GM23248 (cell line): ENCODE measurements at regions not wholly inside any gene's neighbourhood (a gene's known extent, or its start where the extent isn't known, plus 50 kb on each side); places are given as distances from the start of the nearest gene placed in this dataset.
"Not testable (repeated sequence)": the region's sequence is repeated elsewhere in the genome, so short reads cannot be mapped to it uniquely, and the experiment has no call there.

Experiments used
- DNase-seq: peaks from one replicate; pipeline ENCODE4 v3.0.0-alpha.2; 2015
- H2AFZ ChIP-seq: fragments of 200-600 bp; sonication (generic); 2 replicates; pipeline ENCODE4 v1.6.1; 2016; ENCODE audit warnings: antibody characterized with exemption
- H3F3A ChIP-seq: fragments of 200-600 bp; sonication (generic); 2 replicates; pipeline ENCODE4 v1.6.1; 2016; ENCODE audit warnings: mild to moderate bottlenecking, antibody characterized with exemption, mixed run types; ENCODE audit not compliant: insufficient read depth
- H3K27ac ChIP-seq: fragments of 200-600 bp; sonication (generic); 2 replicates; pipeline ENCODE4 v1.5.1; 2016; ENCODE audit warnings: mild to moderate bottlenecking
- H3K27me3 ChIP-seq: fragments of 200-600 bp; sonication (generic); replicated peaks from 2 replicates; pipeline ENCODE4 v1.6.1; 2016; ENCODE audit warnings: mild to moderate bottlenecking; ENCODE audit not compliant: insufficient read depth
- H3K36me3 ChIP-seq: fragments of 200-600 bp; sonication (generic); 2 replicates; pipeline ENCODE4 v1.6.1; 2016; ENCODE audit warnings: low read depth, mild to moderate bottlenecking
- H3K4me1 ChIP-seq: fragments of 200-600 bp; sonication (generic); 2 replicates; pipeline ENCODE4 v1.6.1; 2016; ENCODE audit warnings: mild to moderate bottlenecking; ENCODE audit not compliant: insufficient read depth
- H3K4me2 ChIP-seq: fragments of 200-600 bp; sonication (generic); one replicate; pipeline ENCODE4 v1.6.1; 2016; ENCODE audit warnings: mild to moderate bottlenecking; ENCODE audit not compliant: unreplicated experiment
- H3K4me3 ChIP-seq: fragments of 200-600 bp; sonication (generic); 2 replicates; pipeline ENCODE4 v1.5.1; 2016; ENCODE audit warnings: mild to moderate bottlenecking
- H3K79me2 ChIP-seq: fragments of 200-600 bp; sonication (generic); 2 replicates; pipeline ENCODE4 v1.6.1; 2016; ENCODE audit warnings: mild to moderate bottlenecking; ENCODE audit not compliant: insufficient read depth
- H3K9ac ChIP-seq: fragments of 200-600 bp; sonication (generic); 2 replicates; pipeline ENCODE4 v1.6.1; 2016; ENCODE audit warnings: mild to moderate bottlenecking
- H3K9me2 ChIP-seq: fragments of 200-600 bp; sonication (generic); 2 replicates; pipeline ENCODE4 v1.6.1; 2016; ENCODE audit warnings: mixed run types, mild to moderate bottlenecking, moderate library complexity; ENCODE audit not compliant: insufficient read depth
- H3K9me3 ChIP-seq: fragments of 200-600 bp; sonication (generic); one replicate; pipeline ENCODE4 v1.6.1; 2017; ENCODE audit warnings: low read depth
- H4K20me1 ChIP-seq: fragments of 200-600 bp; sonication (generic); 2 replicates; pipeline ENCODE4 v1.6.0; 2016; ENCODE audit not compliant: insufficient read depth
- WGBS, 2 experiments: methylation state at CpG; one replicate each; pipeline ENCODE4 v1.1.6; 2015 to 2017; ENCODE audit warnings: low lambda C conversion rate in 2 of 2, low coverage in 1 of 2; ENCODE audit errors: missing lambda C conversion rate in 2 of 2; 5-methylcytosine and 5-hydroxymethylcytosine counted together
- in situ Hi-C: fragments of 300-500 bp; cut with MboI; formaldehyde crosslinking; loops from 2 replicates; pipeline ENCODE4 v1.15.0; 2020

- H3K4me2 ChIP-seq, H3K79me2 ChIP-seq, in situ Hi-C loops, H3K9me2 ChIP-seq, H3F3A ChIP-seq, H3K27ac ChIP-seq, H3K4me3 ChIP-seq, H3K4me1 ChIP-seq, H4K20me1 ChIP-seq, H3K9ac ChIP-seq, H3K27me3 ChIP-seq, DNase-seq, H3K36me3 ChIP-seq, H3K9me3 ChIP-seq, H2AFZ ChIP-seq: not testable (repeated sequence)
- WGBS, 2 experiments, result 33% methylated on average over 2 of the region's 3 CpGs; no CpG with 5 or more reads in 1 of the 2 experiments
Observed at GRCh38 chr15:20597245-20597644, 55.6 kb upstream of the GOLGA6L6 start.

- in situ Hi-C loops, H3K36me3 ChIP-seq, H3K27me3 ChIP-seq, H3K9me2 ChIP-seq, H3K4me3 ChIP-seq, H3K27ac ChIP-seq, H4K20me1 ChIP-seq, H2AFZ ChIP-seq, H3K9me3 ChIP-seq, H3K4me1 ChIP-seq, H3K4me2 ChIP-seq, H3K79me2 ChIP-seq, H3F3A ChIP-seq, H3K9ac ChIP-seq, DNase-seq: not testable (repeated sequence)
- WGBS, 2 experiments, result no CpG with 5 or more reads among the region's 5 CpGs
Observed at GRCh38 chr15:20594219-20594618, 52.6 kb upstream of the GOLGA6L6 start.

GRCh38 chr15:20591936-20592335, 50.3 kb upstream of the GOLGA6L6 start:
- H3K27me3 ChIP-seq, H3K4me1 ChIP-seq: not testable (repeated sequence)
- 80 to 90% methylated on average over 1 to 2 of the region's 6 CpGs for WGBS, 2 experiments

More at GRCh38 chr15:20591936-20592335, 50.3 kb upstream of the GOLGA6L6 start:
- H3K4me3 ChIP-seq, H4K20me1 ChIP-seq, in situ Hi-C loops, H3K9me2 ChIP-seq, H3K9me3 ChIP-seq, H2AFZ ChIP-seq, H3K4me2 ChIP-seq, H3K36me3 ChIP-seq, H3F3A ChIP-seq, H3K9ac ChIP-seq, DNase-seq, H3K79me2 ChIP-seq, H3K27ac ChIP-seq: not testable (repeated sequence)
